GM19397 (cell line): ENCODE measurements at regions not wholly inside any gene's neighbourhood (a gene's known extent, or its start where the extent isn't known, plus 50 kb on each side); places are given as distances from the start of the nearest gene placed in this dataset.

Experiments
- ATAC-seq: cut with Tn5 transposase; IDR thresholded peaks from one replicate; pipeline ENCODE4 v1.9.1; 2021; ENCODE audit warnings: mild to moderate bottlenecking, moderate library complexity; ENCODE audit not compliant: unreplicated experiment

- ATAC-seq = no peak
These were observed 130.6 kb upstream of the NPVF start for GRCh38 chr7:25358926-25359325.

DNA sequence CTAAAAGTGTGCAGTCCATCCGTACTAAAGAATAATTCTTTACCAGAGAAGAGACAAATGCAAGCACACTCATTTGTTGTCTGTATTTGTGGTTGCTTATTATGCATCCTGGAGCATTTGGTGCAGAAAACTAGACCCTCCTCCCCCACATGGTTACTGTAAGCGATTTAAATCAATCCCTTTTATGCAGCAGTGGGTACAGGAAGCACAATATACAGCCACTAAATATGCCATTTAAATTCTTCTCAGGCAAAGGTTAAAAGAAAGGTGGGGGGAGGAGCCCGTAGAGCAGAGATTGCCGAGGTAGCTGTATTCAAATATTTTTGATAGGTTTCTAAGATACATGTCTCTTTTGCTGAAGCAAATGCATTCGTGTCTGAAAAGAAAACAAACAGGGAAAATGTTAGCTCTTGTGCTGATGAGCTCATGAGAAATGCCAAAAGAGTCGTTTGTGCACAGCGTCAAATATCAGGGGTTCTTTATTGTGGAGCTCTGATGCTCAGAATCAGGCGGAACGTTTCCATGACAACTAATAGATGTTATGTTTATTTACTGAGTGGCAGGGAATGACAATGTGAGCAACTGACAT is 131.3 kb upstream of the NPVF start:
- no peak for ATAC-seq

- ATAC-seq = no peak
These were observed 132.2 kb upstream of the NPVF start for GRCh38 chr7:25360451-25360850.

GRCh38 chr7:25361387-25361786 is 133.1 kb upstream of the NPVF start:
- ATAC-seq = no peak

GRCh38 chr7:25361863-25362262 is 133.6 kb upstream of the NPVF start:
- ATAC-seq = no peak

DNA sequence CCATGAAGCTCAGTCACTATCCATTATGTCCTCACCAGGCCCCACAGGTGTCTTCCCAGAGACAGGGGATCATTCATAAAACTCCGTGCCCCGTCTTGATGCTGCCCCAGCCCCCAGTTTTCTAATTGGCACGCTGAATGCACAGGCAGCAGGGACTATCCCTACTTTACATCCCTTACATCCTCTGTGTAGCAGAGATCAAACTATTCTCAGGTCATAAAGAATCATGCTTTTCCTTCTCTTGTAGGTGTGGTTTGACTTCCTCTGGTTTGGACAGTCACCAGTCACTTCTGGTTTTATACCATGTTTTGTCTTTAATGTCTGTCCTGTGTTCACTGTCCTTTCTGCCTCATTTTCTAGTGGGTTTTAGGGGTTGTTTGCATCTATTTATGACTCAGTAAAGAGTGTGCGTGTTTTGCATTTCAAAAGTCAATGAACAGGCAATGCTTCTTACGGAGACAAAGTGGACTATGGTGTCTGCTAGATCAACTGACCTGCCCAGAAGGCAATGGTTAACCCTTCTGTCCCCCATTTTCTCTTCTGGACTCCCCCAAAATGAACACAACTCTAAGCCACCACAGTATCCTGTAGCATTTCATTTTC is 140.4 kb upstream of the NPVF start:
- no peak for ATAC-seq

GRCh38 chr7:25369786-25370185 is 141.5 kb upstream of the NPVF start:
- no peak for ATAC-seq

DNA sequence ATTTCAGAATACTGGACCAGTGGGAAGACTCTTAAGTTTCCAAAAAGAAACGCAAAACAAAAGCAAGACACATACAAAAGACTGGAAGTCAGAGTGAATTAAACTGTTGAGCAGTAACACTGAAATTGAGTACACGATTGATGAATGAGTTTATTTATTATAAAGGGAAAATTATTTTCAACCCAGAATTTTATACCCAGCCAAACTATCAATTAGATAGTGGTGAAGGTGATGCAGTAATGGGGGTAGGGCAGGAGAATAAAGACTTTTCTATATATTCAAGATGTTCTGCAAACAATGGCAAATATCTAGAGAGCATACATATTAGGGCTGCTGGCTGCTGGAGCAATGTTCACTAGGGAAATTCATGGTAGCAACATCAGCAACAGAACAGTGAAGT is 143.7 kb upstream of the NPVF start:
- no peak for ATAC-seq

DNA sequence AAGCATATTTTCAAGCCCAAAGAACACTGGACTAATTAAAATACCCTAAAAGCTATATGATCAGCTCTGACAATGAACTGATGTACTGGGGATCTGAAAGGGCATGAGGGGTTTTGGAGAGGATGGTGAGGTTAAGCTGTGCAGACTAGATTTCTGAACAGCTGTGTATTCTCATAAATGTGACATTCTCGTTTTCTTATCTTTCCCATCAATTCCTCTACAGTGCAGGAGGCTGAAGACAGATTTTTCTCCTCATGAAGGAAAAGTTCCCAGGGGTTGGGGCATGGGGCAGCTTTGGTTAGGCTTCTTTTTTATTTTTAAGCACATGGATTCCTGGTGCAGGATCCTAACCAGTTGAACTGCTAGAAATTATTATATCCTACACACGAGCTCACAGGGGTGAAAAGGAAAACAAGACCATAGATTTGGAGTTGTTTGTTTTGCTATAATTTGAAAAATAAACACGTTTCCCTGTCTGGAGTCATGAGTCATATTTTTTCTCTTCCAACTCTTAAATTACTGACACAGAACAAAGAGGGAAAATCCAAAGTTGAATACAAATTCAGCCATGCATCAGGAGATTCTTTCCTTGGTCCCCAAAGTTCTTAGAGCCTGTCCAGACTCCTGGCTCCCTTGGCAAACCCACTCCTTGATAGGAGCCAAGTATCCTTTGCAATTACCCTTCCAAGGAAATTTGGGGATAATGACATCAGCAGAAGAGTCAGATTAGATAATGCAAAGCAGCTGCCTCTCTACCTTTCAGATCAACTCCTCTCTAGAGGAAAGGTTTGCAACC is 147.7 kb upstream of the NPVF start:
- ATAC-seq = no peak

DNA sequence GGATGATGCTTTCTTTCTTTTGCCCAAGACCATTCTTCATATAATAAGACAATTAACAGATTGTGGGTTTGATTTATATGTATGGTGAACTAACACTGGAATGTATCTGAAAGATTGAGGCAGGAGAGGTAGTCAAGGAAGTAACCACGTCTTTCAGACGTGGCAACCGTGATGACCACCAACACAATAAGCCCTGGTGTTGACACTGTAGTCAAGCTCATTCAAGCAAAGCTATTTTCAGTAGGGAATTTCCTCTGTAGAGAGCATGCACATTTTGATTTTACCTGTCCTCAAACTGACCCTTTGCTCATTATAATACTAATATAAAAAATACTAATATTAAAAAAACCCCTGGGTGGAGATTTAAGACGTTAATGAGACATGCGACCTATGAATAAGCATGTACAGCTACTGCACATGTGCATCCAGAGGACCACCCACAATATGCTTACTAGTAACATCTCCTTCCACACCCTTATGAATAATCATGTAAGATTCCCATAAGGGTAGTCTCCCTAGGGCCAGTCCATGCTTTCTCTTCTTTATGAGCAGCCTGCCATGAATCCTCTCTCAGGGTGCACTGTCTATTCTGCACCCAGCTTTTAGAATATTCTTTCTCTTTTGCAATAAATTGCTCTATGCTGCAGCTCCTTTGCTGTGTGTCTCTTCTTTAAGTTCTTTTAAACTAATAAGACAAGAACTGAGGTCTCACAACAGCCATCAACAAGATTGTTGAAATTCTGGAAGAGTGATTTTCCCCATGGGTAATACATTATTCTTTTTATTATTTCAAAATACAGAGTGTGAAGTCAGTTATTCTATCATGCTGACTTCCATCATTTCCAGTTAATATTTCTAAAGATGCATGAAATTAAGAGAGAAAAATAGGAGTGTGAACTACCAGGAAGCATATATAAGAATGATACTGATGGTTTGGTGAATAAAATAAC is 151.3 kb upstream of the NPVF start:
- no peak for ATAC-seq

- ATAC-seq = no peak
These were observed 153.7 kb upstream of the NPVF start for GRCh38 chr7:25381818-25382589.

- ATAC-seq = no peak
These were observed 154.6 kb upstream of the NPVF start for GRCh38 chr7:25382869-25383268.

DNA sequence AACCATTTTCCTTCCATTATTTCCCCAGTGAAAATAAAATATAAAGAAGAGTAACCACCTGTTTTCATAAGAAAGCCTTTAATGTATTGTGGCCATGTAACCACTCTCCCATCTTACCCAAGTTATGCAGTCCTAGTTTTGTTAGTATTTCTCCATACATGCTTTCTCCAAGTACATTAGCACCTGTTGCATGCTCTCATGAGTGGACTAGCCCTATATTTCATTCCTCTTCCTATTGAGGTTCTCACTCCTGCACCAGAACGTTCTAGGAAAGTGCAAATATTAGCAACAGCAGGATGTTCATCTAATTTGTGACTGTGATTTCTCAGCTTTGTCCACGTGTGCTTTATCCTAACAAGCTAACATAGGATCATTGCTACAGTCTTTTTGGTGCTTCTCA is 155.1 kb upstream of the NPVF start:
- ATAC-seq = no peak

GRCh38 chr7:25384788-25385505 is 156.7 kb upstream of the NPVF start:
- ATAC-seq = no peak

GRCh38 chr7:25385506-25386136 is 157.3 kb upstream of the NPVF start:
- no peak for ATAC-seq

- no peak for ATAC-seq
These were observed 158.0 kb upstream of the NPVF start for GRCh38 chr7:25386311-25386744.

DNA sequence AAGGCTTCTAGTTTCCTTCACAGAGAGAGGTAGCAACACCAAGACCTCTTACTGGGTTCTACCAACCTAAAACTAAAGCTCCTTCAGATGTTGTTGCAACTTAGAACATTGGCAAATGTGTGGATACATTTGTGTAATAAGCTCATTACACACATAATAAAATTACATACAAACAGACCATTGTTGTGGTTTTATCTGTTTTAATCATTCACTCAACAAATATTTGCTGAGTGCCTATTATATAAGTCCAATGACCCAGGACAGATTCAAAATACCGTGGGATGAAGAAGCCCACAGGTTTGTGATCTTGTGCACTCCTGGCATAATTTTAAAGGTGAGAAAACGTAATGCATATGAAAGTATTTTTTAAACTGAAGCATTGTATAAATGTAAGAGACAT is 160.4 kb upstream of the NPVF start:
- no peak for ATAC-seq

GRCh38 chr7:25389489-25390106 is 161.3 kb upstream of the NPVF start:
- no peak for ATAC-seq
